ENCODE measurements at regions not wholly inside any gene's neighbourhood (a gene's known extent, or its start where the extent isn't known, plus 50 kb on each side); places are given as distances from the start of the nearest gene placed in this dataset.
A peak's percentile ranks its signal among the peaks of the same experiment; 100 is the strongest.

DNA sequence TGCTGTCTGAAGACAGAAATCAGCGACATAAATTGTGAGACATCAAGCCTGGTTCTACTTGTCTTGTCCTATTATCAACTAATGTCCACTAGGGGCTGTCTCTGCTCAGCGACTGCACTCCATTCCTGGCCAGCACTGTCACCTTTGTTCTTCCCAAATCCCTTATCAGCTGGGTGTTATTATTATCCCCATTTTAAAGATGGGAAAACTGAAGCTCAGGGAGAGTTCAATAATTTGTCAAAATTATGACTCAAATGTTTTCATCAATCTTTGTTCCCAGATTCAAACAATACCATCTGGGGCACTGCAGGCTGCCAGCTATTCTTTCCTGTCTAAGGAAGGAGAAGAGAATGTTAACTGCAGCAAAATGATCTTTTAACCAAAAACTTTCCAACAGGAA is 431.6 kb upstream of the NFE2L3 start:
- Histone ChIP-seq H3K27ac (no peak overlapping the region), H3K9me3 (ENCODE audit: control insufficient read depth, low read length) (no peaks in the 10 kb centered on the region), H3K4me2 (ENCODE audit: low read length) (no peak overlapping the region), H3K36me3 (ENCODE audit: control insufficient read depth, insufficient read depth, low read length) (no peaks in the 10 kb centered on the region), H3K9ac (no peak overlapping the region), H3K4me1 (peaks cover 4% of the 10 kb centered on the region), H3K4me3 (ENCODE audit: low read depth, low read length) (no peak overlapping the region), H2AFZ (peak overlapping the region; percentile 47), H3K27me3 (ENCODE audit: control insufficient read depth, insufficient read depth, low read length) (no peaks in the 10 kb centered on the region), H3K79me2 (no peaks in the 10 kb centered on the region)
- TF ChIP-seq, protein P1, sequence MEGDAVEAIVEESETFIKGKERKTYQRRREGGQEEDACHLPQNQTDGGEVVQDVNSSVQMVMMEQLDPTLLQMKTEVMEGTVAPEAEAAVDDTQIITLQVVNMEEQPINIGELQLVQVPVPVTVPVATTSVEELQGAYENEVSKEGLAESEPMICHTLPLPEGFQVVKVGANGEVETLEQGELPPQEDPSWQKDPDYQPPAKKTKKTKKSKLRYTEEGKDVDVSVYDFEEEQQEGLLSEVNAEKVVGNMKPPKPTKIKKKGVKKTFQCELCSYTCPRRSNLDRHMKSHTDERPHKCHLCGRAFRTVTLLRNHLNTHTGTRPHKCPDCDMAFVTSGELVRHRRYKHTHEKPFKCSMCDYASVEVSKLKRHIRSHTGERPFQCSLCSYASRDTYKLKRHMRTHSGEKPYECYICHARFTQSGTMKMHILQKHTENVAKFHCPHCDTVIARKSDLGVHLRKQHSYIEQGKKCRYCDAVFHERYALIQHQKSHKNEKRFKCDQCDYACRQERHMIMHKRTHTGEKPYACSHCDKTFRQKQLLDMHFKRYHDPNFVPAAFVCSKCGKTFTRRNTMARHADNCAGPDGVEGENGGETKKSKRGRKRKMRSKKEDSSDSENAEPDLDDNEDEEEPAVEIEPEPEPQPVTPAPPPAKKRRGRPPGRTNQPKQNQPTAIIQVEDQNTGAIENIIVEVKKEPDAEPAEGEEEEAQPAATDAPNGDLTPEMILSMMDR (IDR thresholded peaks at IDR 0.05): peak; percentile 75

DNA sequence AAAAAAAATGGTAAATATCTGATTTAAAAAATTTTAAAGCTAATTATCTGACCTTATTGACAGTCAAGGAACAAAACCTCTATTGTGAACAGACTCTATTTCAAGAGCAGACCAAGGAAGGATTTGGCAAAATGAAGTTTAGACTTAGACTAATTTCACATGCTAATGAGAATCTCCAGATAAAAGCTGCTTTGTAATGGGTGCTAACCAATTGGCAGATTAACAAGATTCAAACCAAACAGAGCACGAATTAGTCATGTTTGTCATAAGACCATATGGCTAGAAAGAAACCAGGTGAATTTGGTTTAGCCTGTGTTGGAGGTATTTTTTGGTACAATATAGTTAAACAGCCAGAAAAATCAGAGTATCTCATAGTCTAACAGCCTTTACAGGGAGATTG is 429.1 kb upstream of the NFE2L3 start:
- H2AFZ ChIP-seq: peak overlapping the region; percentile 29
- no peak overlapping the region for H3K4me2 ChIP-seq (ENCODE audit: low read length)
- H3K9me3 ChIP-seq (ENCODE audit: control insufficient read depth, low read length): no peaks in the 10 kb centered on the region
- TF ChIP-seq, protein P1 (IDR thresholded peaks at IDR 0.05): no peak
- H3K4me1 ChIP-seq: peaks cover 18% of the 10 kb centered on the region
- H3K9ac ChIP-seq: no peak overlapping the region
- no peak overlapping the region for H3K4me3 ChIP-seq (ENCODE audit: low read depth, low read length)
- H3K36me3 ChIP-seq (ENCODE audit: control insufficient read depth, insufficient read depth, low read length): no peaks in the 10 kb centered on the region
- H3K27me3 ChIP-seq (ENCODE audit: control insufficient read depth, insufficient read depth, low read length): no peaks in the 10 kb centered on the region
- no peak overlapping the region for H3K27ac ChIP-seq
- no peaks in the 10 kb centered on the region for H3K79me2 ChIP-seq

DNA sequence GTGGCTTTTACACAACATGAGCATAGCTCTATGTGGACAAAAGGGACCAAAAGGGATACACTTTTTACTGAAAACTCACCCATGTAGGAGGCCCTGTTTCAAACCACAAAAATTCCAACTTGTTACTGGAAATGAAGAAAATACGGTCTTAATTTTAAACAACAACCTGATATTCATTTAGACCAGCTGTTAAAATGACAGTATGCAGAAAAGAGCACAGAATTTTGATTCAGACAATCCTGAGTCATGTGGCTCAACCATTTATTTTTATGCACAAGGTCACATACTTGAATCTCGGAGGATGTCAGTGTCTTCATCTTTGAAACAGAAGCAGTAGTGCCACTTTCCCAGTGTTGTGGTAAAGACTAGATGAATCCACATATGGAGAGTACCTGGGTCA is 426.5 kb upstream of the NFE2L3 start:
- peaks cover 33% of the 10 kb centered on the region for H3K4me1 ChIP-seq
- no peak overlapping the region for H3K4me3 ChIP-seq (ENCODE audit: low read depth, low read length)
- no peaks in the 10 kb centered on the region for H3K79me2 ChIP-seq
- H3K36me3 ChIP-seq (ENCODE audit: control insufficient read depth, insufficient read depth, low read length): no peaks in the 10 kb centered on the region
- H3K27ac ChIP-seq: peak overlapping the region; percentile 85
- no peaks in the 10 kb centered on the region for H3K27me3 ChIP-seq (ENCODE audit: control insufficient read depth, insufficient read depth, low read length)
- no peak overlapping the region for H3K9ac ChIP-seq
- H2AFZ ChIP-seq: peak overlapping the region; percentile 52
- no peaks in the 10 kb centered on the region for H3K9me3 ChIP-seq (ENCODE audit: control insufficient read depth, low read length)
- TF ChIP-seq, protein P1 (IDR thresholded peaks at IDR 0.05): no peak
- H3K4me2 ChIP-seq (ENCODE audit: low read length): no peak overlapping the region

DNA sequence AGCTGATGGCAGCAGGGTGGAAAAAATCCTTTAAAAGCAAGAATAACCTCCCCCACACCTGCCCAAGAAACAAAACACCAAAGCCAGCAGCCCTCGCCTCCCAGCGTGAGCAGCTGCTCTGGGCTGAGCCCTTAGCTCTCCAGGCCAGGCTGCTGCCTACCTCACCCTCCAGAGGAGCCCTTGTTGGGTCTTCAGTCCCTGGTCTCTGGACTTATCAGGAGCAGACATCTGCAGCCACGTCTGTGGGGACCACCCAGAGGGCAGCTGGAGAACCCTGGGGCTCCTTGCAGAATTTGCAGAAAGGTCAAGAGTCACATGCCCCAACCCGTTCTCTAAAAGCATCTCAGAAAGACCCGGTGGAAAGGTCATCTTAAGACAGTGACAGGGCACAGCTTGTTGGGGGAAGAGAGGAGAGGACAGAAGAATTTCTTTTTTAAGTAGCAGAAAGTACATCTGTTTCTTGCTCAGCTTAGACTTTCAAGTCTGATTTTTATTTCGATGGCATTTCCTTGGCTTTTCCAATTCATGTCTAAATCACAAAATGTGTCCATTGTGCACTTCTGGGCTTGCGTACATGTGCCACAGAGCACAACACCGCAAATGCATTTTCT is 425.7 kb upstream of the NFE2L3 start:
- Histone ChIP-seq H3K9ac (no peak overlapping the region), H3K36me3 (ENCODE audit: control insufficient read depth, insufficient read depth, low read length) (no peaks in the 10 kb centered on the region), H3K4me3 (ENCODE audit: low read depth, low read length) (no peak overlapping the region), H3K27me3 (ENCODE audit: control insufficient read depth, insufficient read depth, low read length) (no peaks in the 10 kb centered on the region), H3K4me2 (ENCODE audit: low read length) (no peak overlapping the region), H3K27ac (peak overlapping the region; percentile 85), H3K9me3 (ENCODE audit: control insufficient read depth, low read length) (no peaks in the 10 kb centered on the region), H2AFZ (peak overlapping the region; percentile 52), H3K79me2 (no peaks in the 10 kb centered on the region), H3K4me1 (peaks cover 40% of the 10 kb centered on the region)
- TF ChIP-seq, protein P1 (IDR thresholded peaks at IDR 0.05): no peak

DNA sequence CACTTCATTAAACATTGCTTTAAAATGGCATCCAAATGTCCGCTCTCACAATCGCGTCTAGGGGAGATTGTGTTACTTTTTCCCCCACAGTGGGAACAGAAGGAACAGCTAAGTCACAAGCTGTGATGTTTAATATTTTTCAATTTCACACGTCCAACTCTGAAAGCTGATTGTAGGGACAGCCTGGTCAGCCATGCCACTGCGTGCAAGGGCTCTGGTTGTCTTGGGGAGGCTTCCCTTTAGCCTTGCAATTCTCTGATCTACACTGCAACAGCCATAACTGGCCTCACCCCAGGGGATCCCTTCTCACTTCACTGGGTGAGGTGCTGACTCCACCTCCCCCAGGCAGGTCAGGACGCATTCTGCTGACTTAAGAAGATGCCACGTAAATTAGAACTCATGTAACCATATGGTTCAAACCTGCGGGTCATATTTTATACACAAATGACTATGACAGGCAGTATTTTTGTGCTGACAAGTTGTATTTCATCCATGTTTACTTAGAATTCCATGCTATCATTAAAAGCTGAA is 425.2 kb upstream of the NFE2L3 start:
- H3K4me3 ChIP-seq (ENCODE audit: low read depth, low read length): no peak overlapping the region
- TF ChIP-seq, protein P1 (IDR thresholded peaks at IDR 0.05): no peak
- H3K36me3 ChIP-seq (ENCODE audit: control insufficient read depth, insufficient read depth, low read length): no peaks in the 10 kb centered on the region
- peaks cover 40% of the 10 kb centered on the region for H3K4me1 ChIP-seq
- H3K27me3 ChIP-seq (ENCODE audit: control insufficient read depth, insufficient read depth, low read length): no peaks in the 10 kb centered on the region
- no peaks in the 10 kb centered on the region for H3K79me2 ChIP-seq
- H3K9me3 ChIP-seq (ENCODE audit: control insufficient read depth, low read length): no peaks in the 10 kb centered on the region
- H3K4me2 ChIP-seq (ENCODE audit: low read length): peak overlapping the region; percentile 2
- H3K9ac ChIP-seq: no peak overlapping the region
- peak overlapping the region; percentile 85 for H3K27ac ChIP-seq
- peak overlapping the region; percentile 52 for H2AFZ ChIP-seq
